Right forelimb (tissue), 1 donor: ENCODE measurements at regions not wholly inside any gene's neighbourhood (a gene's known extent, or its start where the extent isn't known, plus 50 kb on each side); places are given as distances from the start of the nearest gene placed in this dataset.
"Not testable (repeated sequence)": the region's sequence is repeated elsewhere in the genome, so short reads cannot be mapped to it uniquely, and the experiment has no call there.

Experiments used
- DNase-seq: peaks from one replicate; pipeline ENCODE4 v3.0.0-alpha.2; 2018

GRCh38 chr3:177359593-177360357, 162.5 kb upstream of the TBL1XR1 start:
- peak; percentile 99 for DNase-seq

GRCh38 chr3:177361081-177361938, 164.0 kb upstream of the TBL1XR1 start:
- DNase-seq: no peak

- no peak for DNase-seq
Observed at GRCh38 chr3:177362626-177363025, 165.3 kb upstream of the TBL1XR1 start.

- DNase-seq: no peak
Observed at GRCh38 chr3:177364236-177364635, 167.0 kb upstream of the TBL1XR1 start.

GRCh38 chr3:177365294-177365693, 168.0 kb upstream of the TBL1XR1 start:
- not testable (repeated sequence) for DNase-seq

- DNase-seq: no peak
Observed at GRCh38 chr3:177367788-177368187, 170.5 kb upstream of the TBL1XR1 start.

- no peak for DNase-seq
Observed at GRCh38 chr3:177370246-177370822, 173.1 kb upstream of the TBL1XR1 start.

- no peak for DNase-seq
Observed at GRCh38 chr3:177371146-177371545, 173.9 kb upstream of the TBL1XR1 start.

GRCh38 chr3:177371888-177372287, 174.6 kb upstream of the TBL1XR1 start:
- no peak for DNase-seq

- no peak for DNase-seq
Observed at GRCh38 chr3:177374323-177374722, 177.0 kb upstream of the TBL1XR1 start.

GRCh38 chr3:177375316-177375715, 178.0 kb upstream of the TBL1XR1 start:
- no peak for DNase-seq

GRCh38 chr3:177377166-177377565, 179.9 kb upstream of the TBL1XR1 start:
- no peak for DNase-seq

- DNase-seq: no peak
Observed at GRCh38 chr3:177378168-177378567, 180.9 kb upstream of the TBL1XR1 start.

GRCh38 chr3:177379045-177379444, 181.8 kb upstream of the TBL1XR1 start:
- DNase-seq: no peak

- no peak for DNase-seq
Observed at GRCh38 chr3:177381070-177381469, 183.8 kb upstream of the TBL1XR1 start.

- DNase-seq: no peak
Observed at GRCh38 chr3:177382944-177383343, 185.7 kb upstream of the TBL1XR1 start.

- DNase-seq: no peak
Observed at GRCh38 chr3:177385186-177385585, 187.9 kb upstream of the TBL1XR1 start.

- no peak for DNase-seq
Observed at GRCh38 chr3:177385831-177386301, 188.6 kb upstream of the TBL1XR1 start.

- no peak for DNase-seq
Observed at GRCh38 chr3:177388209-177388608, 190.9 kb upstream of the TBL1XR1 start.

- DNase-seq: not testable (repeated sequence)
Observed at GRCh38 chr3:177394231-177395024, 197.1 kb upstream of the TBL1XR1 start.

GRCh38 chr3:177396733-177397132, 199.5 kb upstream of the TBL1XR1 start:
- DNase-seq: no peak

GRCh38 chr3:177401375-177401774, 204.1 kb upstream of the TBL1XR1 start:
- DNase-seq: no peak

- DNase-seq: no peak
Observed at GRCh38 chr3:177402533-177402932, 205.3 kb upstream of the TBL1XR1 start.
